KMS-11 (cell line): ENCODE measurements at regions not wholly inside any gene's neighbourhood (a gene's known extent, or its start where the extent isn't known, plus 50 kb on each side); places are given as distances from the start of the nearest gene placed in this dataset.

Source experiments
- H2AFZ ChIP-seq: fragments of 200-600 bp; sonication (generic); 2 replicates; pipeline ENCODE4 v1.6.1; 2016; ENCODE audit warnings: antibody characterized with exemption, mixed run types, low read depth
- H3K27ac ChIP-seq: fragments of 200-600 bp; sonication (generic); 2 replicates; pipeline ENCODE4 v1.6.1; 2016; ENCODE audit warnings: mild to moderate bottlenecking, mixed run types
- H3K27me3 ChIP-seq: fragments of 200-600 bp; sonication (generic); 2 replicates; pipeline ENCODE4 v1.6.1; 2017; ENCODE audit warnings: mild to moderate bottlenecking, low read depth, mixed run types, moderate library complexity; ENCODE audit not compliant: insufficient read depth
- H3K36me3 ChIP-seq: fragments of 200-600 bp; sonication (generic); 2 replicates; pipeline ENCODE4 v1.6.1; 2017; ENCODE audit warnings: mild to moderate bottlenecking, mixed run types; ENCODE audit not compliant: insufficient read depth
- H3K4me1 ChIP-seq: fragments of 200-600 bp; sonication (generic); 2 replicates; pipeline ENCODE4 v1.6.1; 2016; ENCODE audit warnings: mild to moderate bottlenecking, low read depth, mixed run types; ENCODE audit not compliant: poor library complexity, severe bottlenecking
- H3K4me2 ChIP-seq: fragments of 200-600 bp; sonication (generic); 2 replicates; pipeline ENCODE4 v1.7.0; 2016; ENCODE audit warnings: mild to moderate bottlenecking, mixed run types
- H3K4me3 ChIP-seq: fragments of 200-600 bp; sonication (generic); IDR thresholded peaks from 2 replicates; pipeline ENCODE4 v1.6.1; 2017; ENCODE audit warnings: low read depth, low read length, mixed read lengths; ENCODE audit not compliant: insufficient read depth
- H3K79me2 ChIP-seq: fragments of 200-600 bp; sonication (generic); 2 replicates; pipeline ENCODE4 v1.6.1; 2016; ENCODE audit warnings: low read depth, mixed run types; ENCODE audit not compliant: insufficient read depth
- H3K9ac ChIP-seq: fragments of 200-600 bp; sonication (generic); 2 replicates; pipeline ENCODE4 v1.6.1; 2016; ENCODE audit warnings: mild to moderate bottlenecking, mixed run types
- H4K20me1 ChIP-seq: fragments of 200-600 bp; sonication (generic); 2 replicates; pipeline ENCODE4 v1.6.1; 2016; ENCODE audit warnings: mild to moderate bottlenecking, mixed run types; ENCODE audit not compliant: insufficient read depth
- TF ChIP-seq, protein P1 (sequence below): fragments of 200-600 bp; sonication (generic); conservative IDR thresholded peaks from 2 replicates; pipeline ENCODE4 v1.6.1; 2017; ENCODE audit warnings: low read depth, mild to moderate bottlenecking, antibody characterized with exemption, low read length, moderate library complexity, mixed read lengths

DNA sequence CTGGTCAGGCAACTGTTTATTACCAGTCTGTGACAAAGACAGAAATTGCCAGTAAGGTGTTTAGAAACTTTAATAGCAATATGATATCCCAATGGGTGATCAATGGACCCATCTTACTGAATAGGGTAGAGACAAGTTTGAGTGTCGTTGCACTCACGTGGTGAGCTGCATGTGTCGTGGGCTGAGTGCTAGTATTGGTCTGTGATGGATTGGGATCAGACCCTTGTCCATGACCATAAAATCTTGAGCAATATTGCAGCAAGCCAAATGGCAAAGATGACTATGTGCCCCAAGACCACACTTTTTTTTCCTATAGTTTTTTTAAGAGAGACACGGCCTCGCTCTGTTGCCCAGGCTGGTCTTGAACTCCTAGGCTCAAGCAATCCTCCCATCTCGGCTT, 114.5 kb downstream of the PALM2AKAP2 start:
- Histone ChIP-seq H3K9ac (no peak overlapping the region), H3K27me3 (no peaks in the 10 kb centered on the region), H3K79me2 (no peaks in the 10 kb centered on the region), H2AFZ (no peak overlapping the region), H3K4me1 (no peaks in the 10 kb centered on the region), H3K4me3 (no peak overlapping the region), H3K27ac (no peak overlapping the region), H3K36me3 (no peaks in the 10 kb centered on the region), H3K4me2 (no peak overlapping the region), H4K20me1 (no peaks in the 10 kb centered on the region)
- TF ChIP-seq, protein P1, sequence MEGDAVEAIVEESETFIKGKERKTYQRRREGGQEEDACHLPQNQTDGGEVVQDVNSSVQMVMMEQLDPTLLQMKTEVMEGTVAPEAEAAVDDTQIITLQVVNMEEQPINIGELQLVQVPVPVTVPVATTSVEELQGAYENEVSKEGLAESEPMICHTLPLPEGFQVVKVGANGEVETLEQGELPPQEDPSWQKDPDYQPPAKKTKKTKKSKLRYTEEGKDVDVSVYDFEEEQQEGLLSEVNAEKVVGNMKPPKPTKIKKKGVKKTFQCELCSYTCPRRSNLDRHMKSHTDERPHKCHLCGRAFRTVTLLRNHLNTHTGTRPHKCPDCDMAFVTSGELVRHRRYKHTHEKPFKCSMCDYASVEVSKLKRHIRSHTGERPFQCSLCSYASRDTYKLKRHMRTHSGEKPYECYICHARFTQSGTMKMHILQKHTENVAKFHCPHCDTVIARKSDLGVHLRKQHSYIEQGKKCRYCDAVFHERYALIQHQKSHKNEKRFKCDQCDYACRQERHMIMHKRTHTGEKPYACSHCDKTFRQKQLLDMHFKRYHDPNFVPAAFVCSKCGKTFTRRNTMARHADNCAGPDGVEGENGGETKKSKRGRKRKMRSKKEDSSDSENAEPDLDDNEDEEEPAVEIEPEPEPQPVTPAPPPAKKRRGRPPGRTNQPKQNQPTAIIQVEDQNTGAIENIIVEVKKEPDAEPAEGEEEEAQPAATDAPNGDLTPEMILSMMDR, result no peak

DNA sequence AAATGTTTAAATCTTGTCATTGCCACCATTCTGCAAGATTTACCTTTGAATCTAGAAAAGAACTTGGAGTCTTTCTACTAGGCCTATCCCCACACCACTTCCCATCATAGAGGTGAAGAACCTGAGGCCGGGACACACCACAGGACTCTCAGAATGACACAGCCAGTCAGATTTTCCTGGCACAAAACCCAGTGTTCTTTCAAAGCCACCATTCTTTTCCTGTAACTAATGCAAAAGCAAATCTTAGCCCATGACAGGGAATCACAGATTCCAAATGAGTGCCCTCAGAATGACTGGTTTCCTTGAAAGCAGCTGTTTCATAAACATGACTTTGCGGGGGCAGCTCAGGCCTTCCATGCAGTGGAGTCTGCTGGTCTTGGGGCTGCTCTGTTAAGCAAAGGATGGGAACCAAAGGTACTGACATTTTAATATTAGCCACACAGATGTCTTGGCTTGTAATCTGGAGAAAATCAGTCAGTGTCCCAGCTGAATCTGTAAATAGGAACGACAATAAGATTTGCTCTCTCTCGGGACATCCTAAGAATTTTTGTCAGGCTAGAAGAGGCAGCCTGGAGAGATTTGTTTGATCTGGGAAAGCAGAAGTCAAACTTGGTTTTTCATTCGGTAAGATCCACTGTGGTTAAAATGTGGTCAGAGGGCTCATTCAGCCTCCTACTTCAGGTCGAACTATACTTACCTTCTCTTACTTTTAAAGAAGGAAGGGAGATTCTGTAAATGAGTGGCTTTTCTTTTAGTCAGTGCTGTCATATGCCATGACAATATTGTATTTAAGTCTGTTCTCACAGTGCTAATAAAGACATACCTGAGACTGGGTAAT, 115.1 kb downstream of the PALM2AKAP2 start:
- Histone ChIP-seq H3K4me1 (no peaks in the 10 kb centered on the region), H4K20me1 (no peaks in the 10 kb centered on the region), H3K36me3 (no peaks in the 10 kb centered on the region), H3K4me3 (no peak overlapping the region), H3K79me2 (no peaks in the 10 kb centered on the region), H2AFZ (no peak overlapping the region), H3K27me3 (no peaks in the 10 kb centered on the region), H3K27ac (no peak overlapping the region), H3K9ac (no peak overlapping the region), H3K4me2 (no peak overlapping the region)
- TF ChIP-seq, protein P1, result no peak

DNA sequence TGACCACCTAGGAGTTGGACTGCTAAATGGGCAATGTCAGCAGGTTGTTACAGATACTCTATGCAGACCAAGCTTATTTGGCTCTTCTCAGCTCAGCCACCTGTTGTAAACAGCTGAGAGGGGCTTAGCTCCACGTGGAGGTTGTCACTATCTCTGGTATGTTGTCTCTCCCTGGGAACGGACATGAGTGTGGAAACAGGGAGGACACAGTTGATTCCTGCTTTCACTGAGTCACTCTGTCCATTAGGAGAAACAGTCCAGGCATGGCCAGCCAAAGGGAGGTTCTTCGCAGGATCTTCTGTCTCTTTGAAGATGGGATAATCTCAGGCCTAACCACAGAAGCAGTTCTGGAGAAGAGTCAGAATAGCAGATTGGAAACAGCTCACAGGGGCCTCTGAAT, 121.2 kb downstream of the PALM2AKAP2 start:
- H3K9ac ChIP-seq, result no peak overlapping the region
- H3K36me3 ChIP-seq, result no peaks in the 10 kb centered on the region
- no peaks in the 10 kb centered on the region for H3K79me2 ChIP-seq
- H3K4me3 ChIP-seq, result no peak overlapping the region
- H3K4me1 ChIP-seq, result peaks cover 29% of the 10 kb centered on the region
- H3K27ac ChIP-seq, result no peak overlapping the region
- no peak overlapping the region for H3K4me2 ChIP-seq
- H2AFZ ChIP-seq, result no peak overlapping the region
- TF ChIP-seq, protein P1, result no peak
- H3K27me3 ChIP-seq, result no peaks in the 10 kb centered on the region
- no peaks in the 10 kb centered on the region for H4K20me1 ChIP-seq

DNA sequence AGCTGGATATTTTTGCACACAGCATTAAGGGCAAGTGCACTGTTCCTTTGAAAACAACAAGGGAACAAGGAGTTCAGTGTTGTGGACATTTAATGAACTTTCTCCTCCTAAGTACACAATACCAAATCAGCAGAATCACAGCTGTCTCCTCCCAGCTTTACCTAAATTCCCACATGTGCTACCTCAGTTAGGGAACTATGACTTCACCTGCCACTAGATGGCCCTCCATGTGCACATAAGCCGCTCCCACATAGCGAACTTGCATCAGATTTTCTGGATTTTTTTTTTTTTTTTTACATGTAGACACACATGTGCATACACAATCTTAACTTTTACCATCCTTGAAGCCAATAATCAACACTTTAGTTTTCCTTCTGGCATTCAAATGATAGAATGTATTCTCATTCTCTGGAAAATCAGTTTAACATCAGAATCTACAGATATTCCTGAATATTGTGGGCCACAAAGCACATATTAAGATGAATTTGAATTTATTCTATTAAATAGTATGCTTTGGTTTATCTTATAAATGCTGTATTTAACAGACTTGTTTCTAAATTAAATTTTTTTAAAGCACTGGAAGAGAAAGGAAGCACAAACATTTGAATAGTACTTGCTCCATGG, 123.6 kb downstream of the PALM2AKAP2 start:
- H3K9ac ChIP-seq, result no peak overlapping the region
- 0 out of 2 replicates have a peak overlapping the region, but pooled peaks have one; percentile 5 for H3K27ac ChIP-seq
- H3K27me3 ChIP-seq, result no peaks in the 10 kb centered on the region
- no peaks in the 10 kb centered on the region for H3K79me2 ChIP-seq
- H2AFZ ChIP-seq, result peak overlapping the region; percentile 20; the same call in 1 of the 2 replicates
- no peaks in the 10 kb centered on the region for H4K20me1 ChIP-seq
- peaks cover 51% of the 10 kb centered on the region for H3K4me1 ChIP-seq
- no peaks in the 10 kb centered on the region for H3K36me3 ChIP-seq
- no peak overlapping the region for H3K4me3 ChIP-seq
- TF ChIP-seq, protein P1, result peak; percentile 96
- H3K4me2 ChIP-seq, result peak overlapping the region; percentile 6; the same call in 1 of the 2 replicates
